ENCODE measurements at regions not wholly inside any gene's neighbourhood (a gene's known extent, or its start where the extent isn't known, plus 50 kb on each side); places are given as distances from the start of the nearest gene placed in this dataset.
"Not testable (repeated sequence)": the region's sequence is repeated elsewhere in the genome, so short reads cannot be mapped to it uniquely, and the experiment has no call there.

- no peak for DNase-seq
These were observed 132.3 kb downstream of the CSNK2A3 start for GRCh38 chr11:11220786-11221185.

GRCh38 chr11:11218629-11218986 is 134.4 kb downstream of the CSNK2A3 start:
- no peak for DNase-seq

- no peak for DNase-seq
These were observed 135.0 kb downstream of the CSNK2A3 start for GRCh38 chr11:11217929-11218628.

- no peak for DNase-seq
These were observed 135.6 kb downstream of the CSNK2A3 start for GRCh38 chr11:11217289-11217928.

GRCh38 chr11:11215944-11216343 is 137.1 kb downstream of the CSNK2A3 start:
- DNase-seq = no peak

- no peak for DNase-seq
These were observed 137.8 kb downstream of the CSNK2A3 start for GRCh38 chr11:11215058-11215815.

GRCh38 chr11:11213117-11213516 is 139.9 kb downstream of the CSNK2A3 start:
- DNase-seq = no peak

- no peak for DNase-seq
These were observed 141.2 kb downstream of the CSNK2A3 start for GRCh38 chr11:11211888-11212287.

- DNase-seq = no peak
These were observed 141.9 kb downstream of the CSNK2A3 start for GRCh38 chr11:11211186-11211585.

- no peak for DNase-seq
These were observed 142.6 kb downstream of the CSNK2A3 start for GRCh38 chr11:11210446-11210845.

GRCh38 chr11:11209967-11210366 is 143.1 kb downstream of the CSNK2A3 start:
- DNase-seq = no peak

GRCh38 chr11:11208994-11209393 is 144.1 kb downstream of the CSNK2A3 start:
- no peak for DNase-seq

- DNase-seq = no peak
These were observed 145.6 kb downstream of the CSNK2A3 start for GRCh38 chr11:11207428-11207827.

GRCh38 chr11:11206484-11206883 is 146.6 kb downstream of the CSNK2A3 start:
- no peak for DNase-seq

- DNase-seq = no peak
These were observed 150.2 kb downstream of the CSNK2A3 start for GRCh38 chr11:11202885-11203284.

GRCh38 chr11:11201302-11201701 is 151.7 kb downstream of the CSNK2A3 start:
- DNase-seq = not testable (repeated sequence)

- DNase-seq = no peak
These were observed 160.5 kb downstream of the CSNK2A3 start for GRCh38 chr11:11192541-11192940.

- DNase-seq = no peak
These were observed 163.5 kb downstream of the CSNK2A3 start for GRCh38 chr11:11189506-11189905.

- no peak for DNase-seq
These were observed 166.8 kb downstream of the CSNK2A3 start for GRCh38 chr11:11186249-11186648.

- DNase-seq = no peak
These were observed 170.8 kb downstream of the CSNK2A3 start for GRCh38 chr11:11182261-11182660.

- DNase-seq = no peak
These were observed 174.1 kb downstream of the CSNK2A3 start for GRCh38 chr11:11178671-11179638.

- DNase-seq = no peak
These were observed 175.8 kb downstream of the CSNK2A3 start for GRCh38 chr11:11177156-11177808.
